GM04503 (cell line): ENCODE measurements at regions not wholly inside any gene's neighbourhood (a gene's known extent, or its start where the extent isn't known, plus 50 kb on each side); places are given as distances from the start of the nearest gene placed in this dataset.
"Not testable (repeated sequence)": the region's sequence is repeated elsewhere in the genome, so short reads cannot be mapped to it uniquely, and the experiment has no call there.

Experiments used
- DNase-seq: peaks from one replicate; pipeline ENCODE4 v3.0.0-alpha.2; 2012; ENCODE audit warnings: low read depth

DNA sequence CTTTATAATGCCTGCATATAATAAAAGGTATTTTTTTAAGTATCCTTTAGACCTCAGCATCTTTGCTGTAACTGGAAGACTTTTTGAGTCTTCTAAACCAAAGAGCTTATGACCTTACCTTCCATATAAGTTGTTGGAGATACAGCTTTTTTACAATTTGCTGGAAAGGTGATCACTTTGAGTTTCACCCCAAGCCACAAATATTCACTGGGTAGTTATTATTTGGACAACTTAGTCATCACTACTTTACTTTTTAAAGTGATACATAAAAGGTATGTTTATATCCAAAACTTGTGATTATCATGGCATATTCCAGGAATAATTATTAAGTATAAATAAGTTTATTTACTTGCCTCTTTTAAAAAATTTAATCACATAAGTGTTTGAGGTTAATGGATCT, 246.7 kb upstream of the NRIP1 start:
- no peak for DNase-seq

DNA sequence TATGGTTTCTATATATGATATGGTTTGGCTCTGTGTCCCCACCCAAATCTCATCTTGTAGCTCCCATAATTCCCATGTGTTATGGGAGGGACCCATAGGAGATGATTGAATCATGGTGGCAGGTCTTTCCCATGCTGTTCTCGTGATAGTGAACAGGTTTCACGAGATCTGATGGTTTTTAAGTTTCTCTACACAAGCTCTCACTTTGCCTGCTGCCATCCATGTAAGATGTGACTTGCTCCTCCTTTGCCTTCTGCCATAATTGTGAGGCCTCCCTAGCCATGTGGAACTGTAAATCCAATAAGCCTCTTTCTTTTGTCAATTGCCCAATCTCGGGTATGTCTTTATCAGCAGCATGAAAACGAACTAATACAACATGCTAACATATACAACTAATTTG, 252.2 kb upstream of the NRIP1 start:
- not testable (repeated sequence) for DNase-seq

DNA sequence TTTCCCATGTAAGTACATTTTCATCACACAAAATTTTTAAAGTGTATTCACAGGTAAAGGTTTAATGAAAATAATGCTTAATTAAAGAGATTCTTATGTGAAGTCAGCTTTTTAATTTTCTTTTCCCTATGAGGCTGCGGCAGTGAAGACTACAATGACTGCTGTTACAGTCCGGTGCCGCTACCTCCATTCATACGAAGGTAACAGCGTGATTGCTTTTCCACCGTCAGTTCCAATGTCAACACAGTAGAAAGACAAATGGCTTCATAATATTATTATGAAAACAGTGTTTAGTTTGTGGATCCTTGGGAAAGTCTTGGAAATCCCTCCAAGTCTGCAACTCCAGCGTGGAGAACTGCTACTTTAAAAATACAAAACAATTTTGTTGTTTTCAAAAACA, 254.9 kb upstream of the NRIP1 start:
- no peak for DNase-seq

DNA sequence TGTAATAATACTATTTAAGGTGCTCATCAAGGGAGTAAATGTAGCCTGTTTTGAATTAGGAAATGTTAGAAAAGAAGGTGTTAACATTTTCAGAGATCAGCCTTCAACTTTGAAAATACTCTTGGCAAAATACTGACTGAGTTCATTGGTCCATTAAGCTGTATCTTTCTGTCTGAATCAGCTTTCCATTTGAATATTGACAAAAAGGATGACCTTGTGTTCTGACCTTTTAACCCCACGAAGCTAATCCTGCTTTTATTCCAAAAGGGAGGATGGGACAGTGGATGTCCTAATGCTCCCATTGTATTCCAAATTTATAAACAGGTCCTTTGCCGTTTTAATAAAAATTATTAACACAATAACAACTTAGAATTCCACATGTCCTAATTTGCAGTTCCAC, 259.7 kb upstream of the NRIP1 start:
- DNase-seq: no peak

DNA sequence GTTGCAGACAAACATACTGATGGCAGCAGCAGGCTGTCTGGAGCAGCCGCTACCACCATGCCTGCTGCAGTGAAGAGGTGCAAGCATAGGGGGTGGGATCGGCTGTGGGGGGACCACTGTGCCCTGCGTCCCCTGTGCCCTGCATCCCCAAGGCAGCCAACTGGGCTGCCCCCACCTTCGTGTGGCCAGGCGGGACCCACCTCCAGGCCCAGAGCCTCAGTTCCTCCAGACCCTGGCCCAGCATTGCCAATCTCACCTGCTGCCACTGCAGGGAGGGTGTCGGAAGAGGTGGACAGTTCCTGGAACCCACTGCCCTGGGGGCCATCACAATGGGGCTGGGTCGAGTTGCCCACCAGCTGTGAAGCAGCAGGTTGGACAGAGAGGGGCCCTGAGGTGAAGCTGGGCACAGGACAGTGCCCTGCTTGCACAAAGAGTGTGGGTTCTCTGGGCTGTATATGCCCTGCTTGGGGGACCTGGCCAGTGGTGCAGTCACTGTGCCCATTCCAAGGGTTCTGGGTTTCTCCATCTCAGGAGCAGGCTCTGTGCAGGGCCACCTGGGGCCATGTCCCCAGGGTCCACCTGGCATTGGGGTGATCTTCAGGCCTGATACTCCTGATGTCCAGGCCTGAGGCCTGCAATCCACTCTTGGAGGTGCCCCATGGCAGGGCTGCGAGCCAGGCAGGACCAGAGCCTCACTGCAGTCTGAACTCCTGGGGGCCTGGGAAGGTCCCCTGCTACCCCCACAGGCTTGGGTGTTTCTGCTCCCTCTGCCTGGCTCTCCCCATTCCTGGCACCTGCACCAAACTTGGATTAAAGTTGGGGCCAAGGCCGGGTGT, 261.4 kb upstream of the NRIP1 start:
- no peak for DNase-seq

DNA sequence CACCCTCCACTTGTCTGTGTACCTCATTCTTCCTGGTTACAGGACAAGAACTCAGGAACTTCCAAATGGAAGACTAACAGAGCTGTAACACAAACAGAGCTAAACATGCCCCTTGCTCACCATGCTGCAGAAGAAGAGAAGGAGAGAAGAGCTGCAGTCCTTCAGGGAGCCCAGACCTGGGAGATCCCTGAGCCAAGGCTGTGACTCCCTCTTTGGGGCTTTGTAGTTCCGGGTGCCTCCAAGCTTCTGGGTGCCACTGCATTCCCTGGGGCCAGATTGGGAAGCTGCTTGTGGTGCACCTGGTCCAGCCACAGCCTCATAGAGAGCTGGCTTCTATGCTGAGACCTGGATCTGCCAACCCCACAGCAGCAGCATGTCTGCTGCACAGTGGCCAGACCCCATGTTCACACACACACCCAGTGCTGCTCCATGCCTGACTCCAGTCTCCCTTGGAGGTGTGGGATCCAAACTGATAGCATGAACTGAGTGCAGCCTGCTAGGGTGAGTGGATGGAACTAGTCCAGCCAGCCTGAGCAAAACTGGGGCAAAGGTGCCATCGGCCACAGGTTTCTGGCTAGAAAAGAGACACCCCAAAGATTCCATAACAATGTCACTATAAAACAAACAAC, 263.0 kb upstream of the NRIP1 start:
- no peak for DNase-seq

DNA sequence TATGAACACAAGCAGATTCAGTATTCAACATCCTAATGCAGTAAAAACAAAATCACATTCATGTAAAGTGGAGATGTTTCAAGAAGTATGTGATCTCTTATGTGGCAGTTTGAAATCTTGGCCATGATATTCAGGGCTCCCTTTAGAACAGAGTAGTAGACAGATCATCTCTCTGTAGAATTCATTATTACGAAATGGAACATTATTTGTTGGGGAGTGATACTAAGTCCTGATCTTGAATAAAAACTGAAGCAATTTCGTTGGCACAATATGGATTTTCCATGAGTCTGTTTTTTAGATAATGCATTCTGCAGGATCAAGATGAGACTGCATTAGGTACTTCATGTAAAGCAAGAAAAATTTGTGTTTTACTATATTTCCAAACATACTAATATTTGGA, 264.4 kb upstream of the NRIP1 start:
- no peak for DNase-seq

DNA sequence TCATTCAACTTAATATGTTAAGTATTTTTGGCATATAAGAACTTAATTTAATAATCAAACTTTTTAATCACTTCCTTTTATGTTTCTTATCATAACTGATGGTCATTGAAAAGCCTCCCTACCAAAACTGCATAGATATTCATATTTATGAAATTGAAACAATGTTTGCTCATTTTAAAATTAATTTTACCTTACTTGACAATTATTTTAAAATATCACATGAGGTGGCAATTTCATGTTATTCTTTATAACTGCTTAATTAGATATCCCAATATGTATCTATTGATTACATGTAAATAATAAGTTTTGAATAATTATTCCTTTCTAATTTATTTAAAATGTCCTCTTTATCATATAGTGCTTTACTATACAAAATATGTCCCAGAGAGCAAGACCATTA, 266.1 kb upstream of the NRIP1 start:
- DNase-seq: no peak

DNA sequence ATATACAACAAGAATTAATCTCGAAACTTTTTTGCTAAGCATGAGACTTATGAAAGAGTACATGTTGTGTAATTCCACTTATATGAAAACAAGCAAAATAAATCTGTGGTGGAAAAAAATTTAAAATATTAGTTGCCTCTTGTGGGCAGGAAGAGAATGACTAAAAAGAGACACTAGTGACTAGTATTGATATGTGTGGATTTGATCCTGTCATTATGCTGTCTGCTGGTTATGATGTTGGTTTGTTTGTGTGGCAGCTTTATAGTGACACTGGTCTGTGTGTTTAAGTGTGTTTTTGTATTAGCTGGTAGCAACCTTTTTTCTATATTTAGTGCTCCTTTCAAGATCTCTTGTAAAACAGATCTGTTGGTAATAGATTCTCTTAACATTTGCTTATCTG, 267.8 kb upstream of the NRIP1 start:
- DNase-seq: no peak

DNA sequence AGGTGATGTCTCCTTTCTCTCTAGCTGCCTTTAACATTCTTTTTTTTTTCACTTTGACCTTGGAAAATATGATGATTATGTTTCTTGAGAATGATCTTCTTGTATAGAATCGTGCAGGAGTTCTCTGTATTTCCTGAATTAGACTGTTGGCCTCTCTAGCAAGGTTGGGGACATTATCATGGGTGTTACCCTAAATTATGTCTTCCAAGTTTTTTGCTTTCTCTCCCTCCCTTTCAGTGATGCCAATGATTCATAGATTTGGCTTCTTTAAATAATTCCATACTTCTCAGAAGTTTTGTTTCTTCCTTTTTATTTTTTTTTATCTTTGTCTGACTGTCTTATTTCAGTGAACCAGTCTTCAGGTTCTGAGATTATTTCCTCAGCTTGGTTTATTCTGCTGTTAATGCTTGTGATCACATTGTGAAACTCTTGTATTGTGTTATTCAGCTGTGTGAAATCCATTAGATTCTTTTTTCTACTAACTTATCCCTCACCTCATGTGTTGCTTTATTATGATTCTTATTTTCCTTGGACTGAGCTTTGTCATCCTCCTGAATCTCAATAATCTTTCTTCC, 268.4 kb upstream of the NRIP1 start:
- DNase-seq: no peak

DNA sequence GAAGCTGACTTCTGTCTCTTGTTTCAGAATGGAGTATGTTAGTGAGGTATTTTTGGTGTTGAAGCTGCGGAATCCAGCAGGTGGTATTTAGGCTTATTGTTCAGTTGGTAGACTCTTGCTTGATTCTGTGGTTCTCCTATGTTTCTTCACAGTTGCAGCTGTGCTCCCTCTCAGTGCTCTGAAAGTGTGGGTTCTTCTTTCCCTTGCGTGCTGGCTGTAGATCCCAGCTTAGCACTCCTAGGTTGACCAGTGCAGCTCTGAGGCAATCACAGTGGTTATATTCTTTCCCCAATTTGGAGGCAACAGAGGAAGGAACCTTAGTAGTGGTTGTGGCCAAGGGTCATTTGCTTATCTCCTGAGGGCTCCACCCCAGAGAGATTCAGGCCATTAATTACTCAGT, 269.2 kb upstream of the NRIP1 start:
- no peak for DNase-seq

DNA sequence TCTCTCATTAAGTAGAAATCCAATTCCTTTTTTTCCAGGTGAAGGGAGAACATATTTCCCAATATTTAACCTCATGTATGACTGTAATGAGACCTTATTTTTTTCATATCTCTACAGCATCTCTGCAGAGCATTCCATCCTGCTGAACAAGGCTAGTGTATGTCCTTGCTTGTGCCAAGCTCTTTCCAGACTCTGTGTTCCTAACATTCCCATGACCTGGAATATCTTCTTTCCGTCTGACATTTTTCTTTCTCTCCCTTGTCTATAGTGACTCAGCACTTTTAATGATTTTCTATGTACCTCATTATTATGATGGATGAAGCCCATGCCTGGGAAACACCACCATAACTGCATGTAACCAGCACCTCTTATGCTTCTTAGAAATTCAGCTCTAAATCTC, 278.3 kb upstream of the NRIP1 start:
- DNase-seq: no peak

DNA sequence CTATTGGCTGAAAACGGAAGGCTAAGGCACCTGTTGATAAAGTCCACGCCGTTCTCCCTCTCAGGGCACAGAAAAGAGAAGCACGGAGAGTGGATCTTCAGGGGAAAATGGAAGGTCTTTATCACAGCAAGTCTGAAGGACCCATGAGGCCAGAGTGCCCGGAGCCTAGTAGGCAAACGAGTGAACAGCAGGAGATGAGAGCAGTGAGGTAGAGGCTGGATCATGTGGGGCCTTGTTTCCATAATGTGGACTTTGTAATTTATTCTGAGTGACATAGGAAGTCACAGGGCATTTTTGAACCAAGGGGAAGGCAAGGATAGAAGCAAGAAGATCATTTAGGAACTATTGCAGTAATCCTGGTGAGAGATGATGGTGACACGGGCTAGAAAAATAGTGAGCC, 287.2 kb upstream of the NRIP1 start:
- DNase-seq: no peak

DNA sequence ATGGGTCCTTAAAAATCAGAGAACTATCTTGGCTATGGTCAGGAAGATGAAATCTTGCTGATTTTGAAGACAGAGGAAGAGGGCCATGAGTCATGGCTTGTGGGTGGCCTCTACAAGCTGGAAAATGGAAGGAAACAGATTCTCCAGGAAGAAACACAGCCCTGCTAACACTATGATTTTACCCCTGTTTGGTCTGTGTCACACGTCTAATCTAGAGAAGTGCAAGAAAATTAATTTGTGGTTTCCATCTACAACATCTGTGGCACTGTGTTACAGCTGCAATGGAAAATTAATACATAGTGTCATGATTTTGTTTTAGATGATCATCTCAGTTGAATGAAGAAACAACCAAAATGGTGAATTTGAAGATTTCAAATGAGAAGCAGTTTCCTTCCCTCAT, 288.7 kb upstream of the NRIP1 start:
- DNase-seq: no peak

DNA sequence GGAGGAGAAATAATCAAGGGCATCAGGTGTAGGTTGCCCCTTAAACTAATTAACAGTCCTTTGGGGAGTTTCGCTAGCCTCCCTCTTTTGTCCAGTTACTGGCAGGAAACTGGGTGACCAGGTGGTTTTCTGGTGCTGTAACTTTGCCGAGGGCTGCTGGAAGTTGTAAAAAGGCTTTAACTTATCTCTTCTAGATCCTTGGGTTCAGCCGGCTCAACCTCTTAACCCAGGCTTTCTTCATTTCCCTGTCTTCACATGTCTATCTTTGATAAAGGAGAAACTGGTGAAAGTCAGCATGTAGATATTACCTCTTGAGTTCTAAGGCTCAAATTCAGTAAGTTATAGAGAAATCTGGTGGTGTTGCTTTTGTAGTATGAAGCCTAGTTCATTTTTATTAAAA, 289.7 kb upstream of the NRIP1 start:
- DNase-seq: no peak

DNA sequence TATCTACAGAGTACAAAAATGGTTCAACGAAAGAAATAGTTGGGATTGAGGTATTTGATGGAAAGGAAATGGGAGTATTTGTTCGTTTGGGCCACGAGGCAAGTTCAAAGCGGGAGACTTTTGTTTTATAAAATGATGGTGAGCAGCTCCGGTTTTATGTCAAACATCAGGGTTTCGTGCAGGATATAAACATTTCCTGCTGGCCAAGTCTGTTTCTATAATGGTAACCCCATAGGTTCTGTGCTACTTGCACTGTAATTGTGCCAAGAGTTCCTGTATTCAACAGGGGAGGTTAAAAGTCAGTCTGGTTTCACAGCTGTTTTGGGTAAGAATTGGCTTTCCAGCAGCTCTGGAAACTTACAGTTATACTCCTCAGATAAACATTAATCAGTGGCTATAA, 290.3 kb upstream of the NRIP1 start:
- no peak for DNase-seq

DNA sequence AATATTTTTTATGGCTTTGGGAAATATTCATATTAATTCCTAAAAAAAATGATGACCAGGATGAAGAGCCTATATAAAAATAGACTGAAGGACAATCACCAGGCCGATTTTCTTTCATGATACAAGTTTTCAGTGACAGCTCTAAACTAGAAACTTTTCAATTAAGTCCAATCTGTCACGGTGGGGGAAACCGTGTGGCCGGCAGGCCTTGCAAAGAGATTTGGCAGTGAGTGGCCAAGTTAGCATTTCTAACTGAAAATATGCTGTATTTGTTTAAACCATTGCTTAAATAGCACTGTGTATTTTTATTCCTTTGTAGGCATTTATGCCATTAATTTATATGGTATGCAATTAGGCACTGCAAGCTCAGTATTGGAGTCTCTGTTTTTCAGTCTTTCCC, 294.5 kb upstream of the NRIP1 start:
- DNase-seq: no peak

DNA sequence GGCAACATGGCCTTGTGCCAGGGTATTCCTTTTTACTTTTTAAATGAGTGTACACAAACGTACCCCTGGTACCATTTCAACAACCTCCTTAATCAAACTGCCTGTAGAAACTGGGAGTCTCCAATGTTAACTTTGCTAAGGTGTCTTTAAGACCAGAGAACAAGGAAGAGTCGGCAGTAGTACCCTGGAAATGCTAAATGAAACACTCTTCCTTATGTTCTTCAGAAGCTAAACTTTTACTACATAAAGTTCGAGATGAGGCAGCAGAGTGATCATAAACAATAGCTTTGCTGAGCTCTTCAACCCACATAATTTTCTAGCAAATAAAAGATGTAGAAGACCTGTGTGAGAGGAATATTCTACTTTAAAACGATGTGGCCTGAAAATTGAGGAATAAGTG, 297.7 kb upstream of the NRIP1 start:
- no peak for DNase-seq

DNA sequence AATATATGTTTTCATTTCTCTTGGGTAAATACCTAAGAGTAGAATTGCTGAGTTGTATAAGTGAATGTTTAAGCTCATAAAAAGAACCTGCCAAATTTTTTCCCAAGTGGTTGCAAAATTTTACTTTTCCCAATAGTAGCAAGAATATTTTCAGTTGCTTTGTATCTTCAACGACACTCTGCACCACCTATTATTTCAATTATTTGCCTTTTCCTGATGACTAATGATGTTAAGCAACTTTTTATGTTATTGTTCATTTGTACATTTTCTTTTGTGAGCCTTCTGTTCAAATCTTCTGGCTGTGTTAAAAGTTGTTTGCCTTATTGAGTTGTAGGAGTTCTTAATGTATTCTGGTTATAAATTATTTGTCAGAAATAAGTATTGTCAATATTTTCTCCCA, 299.1 kb upstream of the NRIP1 start:
- no peak for DNase-seq

DNA sequence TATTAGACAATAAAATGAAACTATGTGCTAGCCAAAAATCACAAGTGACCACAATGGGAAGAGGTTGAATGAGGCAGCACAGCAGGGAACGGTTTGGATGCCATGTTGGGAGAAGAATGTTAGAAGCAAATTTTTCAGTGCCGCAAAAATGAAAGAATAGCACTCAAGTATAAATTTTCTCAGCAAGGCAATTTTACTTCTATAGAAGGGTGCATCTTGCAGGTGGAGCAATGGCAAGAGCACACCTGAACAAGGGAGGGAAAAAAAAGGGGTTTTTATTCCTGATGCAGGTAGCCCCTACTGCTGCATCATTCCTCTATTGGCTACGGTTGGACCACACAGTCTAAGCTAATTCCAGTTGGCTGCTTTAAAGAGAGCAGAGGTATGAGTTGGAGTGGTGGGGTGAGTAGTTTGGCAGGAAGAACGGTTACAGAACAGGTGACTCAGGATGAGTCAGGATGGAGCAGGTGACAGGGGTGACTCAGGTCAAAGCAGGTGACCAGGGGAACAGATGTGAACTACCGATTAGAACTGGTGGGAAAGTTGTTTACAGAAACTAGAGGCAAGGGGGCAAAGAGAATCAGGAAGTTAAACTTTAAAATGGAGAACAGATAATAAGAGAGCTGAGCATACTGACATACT, 301.1 kb upstream of the NRIP1 start:
- no peak for DNase-seq

DNA sequence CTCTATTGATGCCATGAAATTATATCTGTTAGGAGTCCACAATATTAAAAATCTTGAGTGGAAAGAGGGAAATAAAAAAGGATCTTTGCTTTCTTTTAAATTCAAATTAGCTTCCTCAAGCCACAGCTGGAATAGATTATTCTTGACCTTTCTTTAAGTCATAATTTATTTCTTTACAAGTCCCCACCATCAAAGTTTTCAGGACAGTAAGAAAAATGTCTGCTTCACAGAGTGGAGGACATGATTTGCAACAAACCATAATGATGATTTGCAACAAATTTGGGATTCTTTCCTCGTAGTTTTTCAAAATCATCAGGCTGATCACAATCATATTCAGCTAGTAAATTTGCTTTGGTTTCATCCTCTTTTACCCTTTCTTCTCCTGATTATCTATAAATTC, 301.8 kb upstream of the NRIP1 start:
- no peak for DNase-seq

DNA sequence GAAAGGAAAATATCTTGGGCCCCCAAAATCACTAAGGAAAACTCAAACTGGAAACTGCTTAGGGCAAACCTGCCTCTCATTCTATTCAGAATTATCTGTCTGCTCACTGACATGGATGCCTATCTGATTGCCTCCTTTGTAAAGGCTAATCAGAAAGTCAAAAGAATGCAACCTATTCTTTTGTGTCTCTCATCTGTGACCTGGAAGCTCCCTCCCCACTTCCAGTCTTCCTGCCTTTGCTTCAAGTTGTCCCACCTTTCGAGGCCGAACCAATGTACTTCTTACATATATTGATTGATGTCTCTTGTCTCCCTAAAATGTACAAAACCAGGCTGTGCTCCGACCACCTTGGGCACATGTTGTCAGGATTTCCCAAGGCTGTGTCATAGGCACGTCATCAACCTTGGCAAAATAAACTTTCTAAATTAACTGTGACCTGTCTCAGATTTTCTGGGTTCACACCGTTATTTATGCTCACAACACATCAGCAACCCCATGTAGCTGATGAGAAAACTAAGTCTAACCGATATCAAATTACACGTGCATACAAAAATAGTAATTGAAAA, 302.3 kb upstream of the NRIP1 start:
- no peak for DNase-seq

DNA sequence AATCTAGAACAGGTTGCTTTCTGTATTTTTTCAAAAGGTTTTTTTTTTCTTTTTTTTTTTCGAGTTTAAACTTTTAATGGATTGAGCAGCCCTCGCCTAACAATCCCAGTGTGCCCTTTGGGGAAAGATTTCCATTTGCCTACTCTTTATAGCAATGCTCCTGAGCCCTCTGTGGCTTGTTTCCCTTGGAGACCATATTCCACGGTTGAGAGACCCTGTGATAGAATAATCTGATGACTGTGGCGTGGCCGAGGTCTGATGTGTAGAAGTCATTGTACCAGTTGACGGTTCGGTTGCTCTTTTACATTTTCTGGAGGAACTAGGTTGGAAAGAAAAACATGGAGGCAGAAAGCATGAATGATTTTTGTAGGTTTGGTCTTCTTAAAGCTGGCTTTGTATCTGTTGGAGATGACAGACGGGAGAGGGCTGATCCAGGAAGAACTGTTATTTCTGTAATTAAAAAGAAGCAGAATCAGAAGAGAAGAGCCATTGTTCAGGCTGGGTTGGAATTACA, 305.7 kb upstream of the NRIP1 start:
- no peak for DNase-seq
